ENCODE measurements at regions not wholly inside any gene's neighbourhood (a gene's known extent, or its start where the extent isn't known, plus 50 kb on each side); places are given as distances from the start of the nearest gene placed in this dataset.

DNA sequence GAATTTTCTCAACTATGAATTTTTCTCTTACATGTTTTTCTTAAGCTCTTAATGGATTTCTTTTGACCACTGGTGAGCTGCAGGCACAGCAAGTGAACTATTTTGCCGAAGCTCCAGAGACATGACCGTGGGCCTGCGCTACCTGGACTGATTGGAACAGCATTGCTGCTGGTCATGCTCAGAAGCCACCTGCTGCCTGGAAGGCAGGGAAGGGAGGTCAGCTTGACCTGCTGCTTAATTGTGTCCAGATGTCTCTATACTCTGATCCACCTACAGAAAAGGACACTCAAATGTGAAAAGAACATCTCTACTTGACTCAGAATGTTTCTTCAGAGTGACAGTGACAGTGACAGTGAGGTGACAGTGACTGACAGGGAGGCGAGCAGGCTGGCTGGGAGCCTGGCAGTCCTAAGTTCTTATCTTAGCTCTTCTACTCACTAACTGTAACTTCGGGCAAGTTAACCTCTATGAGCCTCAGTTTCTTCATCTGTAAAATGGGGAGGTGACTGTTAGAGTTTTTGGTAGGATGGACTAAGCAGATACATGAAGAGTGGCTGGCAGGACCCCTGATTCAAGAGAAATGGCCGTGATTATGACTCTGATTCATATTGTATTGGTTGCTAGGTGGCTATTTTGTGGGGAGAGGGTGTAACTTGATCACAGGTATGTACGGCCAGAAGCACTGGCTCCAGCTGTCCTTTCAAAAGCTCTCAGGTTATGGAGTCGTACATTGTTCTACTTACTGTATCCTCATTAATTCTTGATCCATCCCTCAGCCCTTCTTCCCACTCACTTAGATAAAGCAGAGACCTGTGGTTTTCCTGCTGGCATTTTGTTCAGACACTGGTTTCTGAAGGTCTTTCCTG is 54.8 kb upstream of the DLG1 start:
- DNase-seq (ENCODE audit: extremely low spot score): no peak
- POLR2A ChIA-PET: interaction anchor here (1.2 kb wide), 1 partner anchor 17 kb away, joined by 3 read pairs; no protein-coding TSS in a partner anchor
- CTCF ChIA-PET: no interaction called here
- TF ChIP-seq ELF4 (IDR thresholded peaks at IDR 0.05): no peak
- no peak for TF ChIP-seq SP1 (IDR thresholded peaks at IDR 0.05)
- TF ChIP-seq BHLHE40 (IDR thresholded peaks at IDR 0.05; ENCODE audit: borderline replicate concordance): no peak
- TF ChIP-seq NFRKB (IDR thresholded peaks at IDR 0.05): no peak
- no peak for TF ChIP-seq FOXK2 (IDR thresholded peaks at IDR 0.05)
- TF ChIP-seq TARDBP (IDR thresholded peaks at IDR 0.05): no peak
- no peak for TF ChIP-seq LEF1 (IDR thresholded peaks at IDR 0.05; ENCODE audit: borderline replicate concordance)
- TF ChIP-seq FOXA1 (IDR thresholded peaks at IDR 0.05): no peak
- TF ChIP-seq L3MBTL2 (conservative IDR thresholded peaks at IDR 0.05): no peak
- TF ChIP-seq CTBP1 (IDR thresholded peaks at IDR 0.05; ENCODE audit: borderline replicate concordance): no peak
- TF ChIP-seq FOXM1 (IDR thresholded peaks at IDR 0.05; ENCODE audit: borderline replicate concordance): no peak
- no peak for TF ChIP-seq ARNT (IDR thresholded peaks at IDR 0.05)
- no peak for TF ChIP-seq HDGF (IDR thresholded peaks at IDR 0.05; ENCODE audit: borderline replicate concordance)
- TF ChIP-seq ZNF384 (IDR thresholded peaks at IDR 0.05): no peak
- TF ChIP-seq, protein P1, sequence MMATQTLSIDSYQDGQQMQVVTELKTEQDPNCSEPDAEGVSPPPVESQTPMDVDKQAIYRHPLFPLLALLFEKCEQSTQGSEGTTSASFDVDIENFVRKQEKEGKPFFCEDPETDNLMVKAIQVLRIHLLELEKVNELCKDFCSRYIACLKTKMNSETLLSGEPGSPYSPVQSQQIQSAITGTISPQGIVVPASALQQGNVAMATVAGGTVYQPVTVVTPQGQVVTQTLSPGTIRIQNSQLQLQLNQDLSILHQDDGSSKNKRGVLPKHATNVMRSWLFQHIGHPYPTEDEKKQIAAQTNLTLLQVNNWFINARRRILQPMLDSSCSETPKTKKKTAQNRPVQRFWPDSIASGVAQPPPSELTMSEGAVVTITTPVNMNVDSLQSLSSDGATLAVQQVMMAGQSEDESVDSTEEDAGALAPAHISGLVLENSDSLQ (IDR thresholded peaks at IDR 0.05): no peak
- TF ChIP-seq SUZ12 (IDR thresholded peaks at IDR 0.05): no peak

DNA sequence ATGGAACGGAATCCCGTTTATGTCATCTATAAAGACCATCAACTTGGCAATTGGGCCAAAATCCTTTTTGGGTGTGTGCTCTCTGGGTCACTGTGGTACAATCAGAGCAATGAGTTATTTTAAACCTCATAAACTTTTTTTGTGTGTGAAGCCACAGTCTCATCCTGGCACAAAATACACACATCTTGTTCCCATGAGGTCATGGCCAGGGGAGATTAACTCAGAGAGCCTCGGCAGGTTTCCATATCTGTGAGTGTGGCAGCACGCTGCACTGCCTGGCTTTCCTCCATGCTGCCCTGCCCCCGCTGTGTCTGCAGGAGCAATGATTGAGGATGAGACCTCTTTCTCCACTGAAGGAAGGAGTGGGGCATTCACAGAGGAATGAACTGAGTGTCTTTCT is 54.0 kb upstream of the DLG1 start:
- no peak for TF ChIP-seq CTBP1 (IDR thresholded peaks at IDR 0.05; ENCODE audit: borderline replicate concordance)
- no peak for TF ChIP-seq TARDBP (IDR thresholded peaks at IDR 0.05)
- TF ChIP-seq LEF1 (IDR thresholded peaks at IDR 0.05; ENCODE audit: borderline replicate concordance): no peak
- TF ChIP-seq ARNT (IDR thresholded peaks at IDR 0.05): no peak
- ChIA-PET CTCF (no interaction called here), POLR2A (no interaction called here)
- no peak for DNase-seq (ENCODE audit: extremely low spot score)

DNA sequence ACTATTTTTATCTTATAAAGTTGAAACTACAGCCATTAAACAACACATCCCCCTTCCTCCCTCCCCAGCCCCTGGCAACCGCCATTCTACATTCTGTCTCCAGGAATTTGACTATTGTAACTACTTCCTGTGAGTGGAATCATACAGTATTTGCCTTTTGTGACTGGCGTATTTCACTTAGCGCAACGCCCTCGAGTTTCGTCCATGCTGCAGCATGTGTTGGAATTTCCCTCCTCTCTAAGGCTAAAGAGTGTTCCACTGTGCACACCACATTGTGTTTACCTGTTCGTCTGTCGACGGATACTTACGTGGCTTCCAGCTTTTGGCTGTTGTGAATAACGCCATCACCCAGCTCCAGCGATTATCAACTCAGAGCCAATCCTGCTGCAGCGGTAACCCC is 52.0 kb upstream of the DLG1 start:
- no peak for TF ChIP-seq SUZ12 (IDR thresholded peaks at IDR 0.05)
- TF ChIP-seq, protein P1 (IDR thresholded peaks at IDR 0.05): no peak
- no peak for TF ChIP-seq FOXM1 (IDR thresholded peaks at IDR 0.05; ENCODE audit: borderline replicate concordance)
- no peak for TF ChIP-seq FOXA1 (IDR thresholded peaks at IDR 0.05)
- TF ChIP-seq ELF4 (IDR thresholded peaks at IDR 0.05): no peak
- no peak for TF ChIP-seq FOXK2 (IDR thresholded peaks at IDR 0.05)
- no peak for TF ChIP-seq NFRKB (IDR thresholded peaks at IDR 0.05)
- no peak for TF ChIP-seq BHLHE40 (IDR thresholded peaks at IDR 0.05; ENCODE audit: borderline replicate concordance)
- no peak for TF ChIP-seq LEF1 (IDR thresholded peaks at IDR 0.05; ENCODE audit: borderline replicate concordance)
- no peak for TF ChIP-seq CTBP1 (IDR thresholded peaks at IDR 0.05; ENCODE audit: borderline replicate concordance)
- TF ChIP-seq ZNF384 (IDR thresholded peaks at IDR 0.05): no peak
- TF ChIP-seq ARNT (IDR thresholded peaks at IDR 0.05): no peak
- no peak for TF ChIP-seq L3MBTL2 (conservative IDR thresholded peaks at IDR 0.05)
- TF ChIP-seq SP1 (IDR thresholded peaks at IDR 0.05): no peak
- no peak for TF ChIP-seq HDGF (IDR thresholded peaks at IDR 0.05; ENCODE audit: borderline replicate concordance)
- TF ChIP-seq TARDBP (IDR thresholded peaks at IDR 0.05): no peak
- DNase-seq (ENCODE audit: extremely low spot score): no peak
- ChIA-PET POLR2A (no interaction called here), CTCF (no interaction called here)

DNA sequence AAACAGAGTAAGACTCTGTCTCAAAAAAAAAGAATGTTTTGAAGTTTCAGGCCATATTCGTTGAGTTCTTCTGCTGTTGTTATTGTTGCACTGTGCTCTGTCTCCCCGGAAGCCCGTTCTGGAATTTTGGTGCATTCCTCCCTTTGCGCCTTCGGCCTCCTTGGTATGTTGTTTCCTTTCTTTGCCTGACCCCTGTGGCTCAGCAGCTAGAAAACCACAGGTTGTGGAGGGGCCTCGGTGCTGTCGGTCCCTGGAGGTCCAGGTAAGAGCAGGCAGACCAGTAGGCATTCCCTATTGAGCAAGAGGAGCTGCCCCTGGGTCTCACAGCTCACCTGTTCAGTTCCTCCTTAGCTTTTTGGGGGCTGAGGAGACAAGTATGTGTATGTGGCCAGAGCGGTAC is 51.0 kb upstream of the DLG1 start:
- ChIA-PET CTCF (no interaction called here), POLR2A (no interaction called here)
- no peak for DNase-seq (ENCODE audit: extremely low spot score)
- TF ChIP-seq SUZ12 (IDR thresholded peaks at IDR 0.05) (no peak), HDGF (IDR thresholded peaks at IDR 0.05; ENCODE audit: borderline replicate concordance) (no peak), FOXM1 (IDR thresholded peaks at IDR 0.05; ENCODE audit: borderline replicate concordance) (no peak), CTBP1 (IDR thresholded peaks at IDR 0.05; ENCODE audit: borderline replicate concordance) (no peak), SP1 (IDR thresholded peaks at IDR 0.05) (no peak)

Measured in HEK293T (cell line).